Astrocyte (in vitro differentiated cells and primary cell): ENCODE measurements at regions not wholly inside any gene's neighbourhood (a gene's known extent, or its start where the extent isn't known, plus 50 kb on each side); places are given as distances from the start of the nearest gene placed in this dataset.

Source experiments
- DNase-seq: peaks from one replicate; pipeline ENCODE4 v3.0.0-alpha.2; 2010; ENCODE audit warnings: low read depth
- FAIRE-seq: peaks from 2 replicates; lab custom pipeline; 2011; peaks lifted over from hg19 to GRCh38; lab: Jason Lieb, UNC
- H2AFZ ChIP-seq: 2 replicates; pipeline ENCODE4 v1.6.0; 2012; ENCODE audit warnings: low read depth, low read length, inconsistent platforms
- H3K27ac ChIP-seq: 2 replicates; pipeline ENCODE4 v1.5.1; 2011; ENCODE audit warnings: low read depth, low read length, inconsistent platforms
- H3K27me3 ChIP-seq: 2 replicates; pipeline ENCODE4 v1.6.0; 2011; ENCODE audit warnings: low read length, inconsistent platforms; ENCODE audit not compliant: insufficient read depth
- H3K36me3 ChIP-seq: 2 replicates; pipeline ENCODE4 v1.5.1; 2011; ENCODE audit warnings: low read length, inconsistent platforms; ENCODE audit not compliant: insufficient read depth
- H3K4me1 ChIP-seq: 2 replicates; pipeline ENCODE4 v1.5.1; 2011; ENCODE audit warnings: low read length, inconsistent platforms; ENCODE audit not compliant: insufficient read depth
- H3K4me2 ChIP-seq: 2 replicates; pipeline ENCODE4 v1.6.0; 2012; ENCODE audit warnings: low read length, inconsistent platforms
- H3K4me3 ChIP-seq: 2 replicates; pipeline ENCODE4 v1.5.1; 2011; ENCODE audit warnings: low read depth, mild to moderate bottlenecking, low read length, inconsistent platforms; ENCODE audit not compliant: insufficient read depth
- H3K79me2 ChIP-seq: 2 replicates; pipeline ENCODE4 v1.6.0; 2012; ENCODE audit warnings: mild to moderate bottlenecking, low read length, inconsistent platforms; ENCODE audit not compliant: insufficient read depth
- H3K9ac ChIP-seq: 2 replicates; pipeline ENCODE4 v1.6.0; 2012; ENCODE audit warnings: mild to moderate bottlenecking, low read length, inconsistent platforms
- H3K9me3 ChIP-seq: 2 replicates; pipeline ENCODE4 v1.5.1; 2012; ENCODE audit warnings: low read depth, mild to moderate bottlenecking, low read length, inconsistent platforms; ENCODE audit not compliant: insufficient read depth
- H4K20me1 ChIP-seq: 2 replicates; pipeline ENCODE4 v1.6.0; 2012; ENCODE audit warnings: low read length, inconsistent platforms; ENCODE audit not compliant: insufficient read depth
- H3K27ac Mint-ChIP-seq: one replicate; pipeline ENCODE4 v1.8.0; 2021; ENCODE audit warnings: mild to moderate bottlenecking, mixed read lengths; ENCODE audit not compliant: unreplicated experiment
- H3K27me3 Mint-ChIP-seq: one replicate; pipeline ENCODE4 v1.8.0; 2021; ENCODE audit warnings: low read depth, mixed read lengths; ENCODE audit not compliant: unreplicated experiment
- H3K36me3 Mint-ChIP-seq: one replicate; pipeline ENCODE4 v1.8.0; 2021; ENCODE audit warnings: low read depth, mixed read lengths; ENCODE audit not compliant: unreplicated experiment
- H3K4me1 Mint-ChIP-seq: one replicate; pipeline ENCODE4 v1.8.0; 2021; ENCODE audit warnings: low read depth, mixed read lengths; ENCODE audit not compliant: unreplicated experiment
- H3K4me3 Mint-ChIP-seq: one replicate; pipeline ENCODE4 v1.8.0; 2021; ENCODE audit warnings: mild to moderate bottlenecking, moderate library complexity, mixed read lengths; ENCODE audit not compliant: unreplicated experiment
- H3K9me3 Mint-ChIP-seq: one replicate; pipeline ENCODE4 v1.8.0; 2021; ENCODE audit warnings: mild to moderate bottlenecking, mixed read lengths; ENCODE audit not compliant: unreplicated experiment
- CTCF ChIP-seq: IDR thresholded peaks from 2 replicates; pipeline ENCODE4 v1.5.1; 2011; ENCODE audit warnings: low read depth, mild to moderate bottlenecking, inconsistent platforms, low read length, moderate library complexity; ENCODE audit not compliant: insufficient read depth
- EZH2 ChIP-seq: IDR thresholded peaks from 2 replicates; pipeline ENCODE4 v1.6.1; 2012; ENCODE audit warnings: mild to moderate bottlenecking, low read length, inconsistent platforms; ENCODE audit not compliant: insufficient read depth

DNA sequence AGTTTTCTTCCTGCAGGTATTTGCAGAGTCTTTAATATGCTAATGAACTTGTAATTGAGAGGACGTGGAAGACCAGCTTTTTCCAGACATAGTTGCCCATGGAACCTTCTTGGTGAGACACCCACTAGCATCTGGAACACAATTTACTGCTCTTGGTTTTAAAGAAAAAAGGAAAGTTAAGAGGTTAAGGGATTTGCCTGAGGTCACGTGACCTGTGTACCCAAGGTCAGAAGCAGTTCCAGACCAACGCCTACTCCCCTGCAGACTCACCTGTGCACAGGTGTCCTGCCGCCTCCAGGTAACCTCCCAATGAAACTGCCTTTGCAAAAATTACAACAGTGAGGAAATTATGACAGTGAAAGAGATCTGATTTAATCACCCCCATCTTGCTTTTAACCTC is 172.7 kb downstream of the ANAPC1 start:
- Histone ChIP-seq H4K20me1 (no peaks in the 10 kb centered on the region), H3K9me3 (peaks cover 5% of the 10 kb centered on the region), H2AFZ (no peak overlapping the region), H3K27ac (no peak overlapping the region), H3K27me3 (peaks cover 12% of the 10 kb centered on the region), H3K36me3 (no peaks in the 10 kb centered on the region), H3K4me3 (no peak overlapping the region), H3K79me2 (no peaks in the 10 kb centered on the region), H3K4me2 (no peak overlapping the region), H3K4me1 (peaks cover 9% of the 10 kb centered on the region), H3K9ac (no peak overlapping the region)
- no peak overlapping the region for H3K4me3 Mint-ChIP-seq
- peaks cover 7% of the 10 kb centered on the region for H3K27me3 Mint-ChIP-seq
- H3K27ac Mint-ChIP-seq, result peak overlapping the region; percentile 41
- H3K36me3 Mint-ChIP-seq, result peaks cover 5% of the 10 kb centered on the region
- no peak for DNase-seq
- no peak for FAIRE-seq
- H3K9me3 Mint-ChIP-seq, result peaks cover 7% of the 10 kb centered on the region
- no peak for TF ChIP-seq CTCF
- TF ChIP-seq EZH2, result no peak
- peaks cover 35% of the 10 kb centered on the region for H3K4me1 Mint-ChIP-seq

DNA sequence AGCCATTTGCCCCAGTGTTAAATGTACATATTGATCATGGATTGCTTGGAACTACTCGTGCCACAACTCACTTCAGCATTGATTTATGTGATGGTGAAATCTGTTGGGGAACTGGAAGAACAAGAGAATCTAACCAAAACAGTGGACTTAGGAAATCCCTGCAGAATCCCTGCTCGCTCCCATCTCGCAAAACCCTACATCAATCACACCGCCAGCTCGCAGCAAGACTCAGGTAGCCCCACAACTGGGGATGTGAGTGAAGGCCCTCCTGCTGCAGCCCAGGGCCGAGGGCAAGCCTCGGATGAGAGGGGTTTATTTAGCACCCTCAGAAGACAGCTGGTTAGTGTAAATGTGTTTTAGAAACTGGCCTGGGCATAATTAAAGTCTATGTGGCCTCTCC is 171.6 kb downstream of the ANAPC1 start:
- Mint-ChIP-seq H3K27me3 (peaks cover 13% of the 10 kb centered on the region), H3K36me3 (peaks cover 5% of the 10 kb centered on the region), H3K9me3 (peaks cover 7% of the 10 kb centered on the region), H3K27ac (no peak overlapping the region), H3K4me1 (peaks cover 38% of the 10 kb centered on the region), H3K4me3 (no peak overlapping the region)
- FAIRE-seq, result no peak
- Histone ChIP-seq H3K27ac (no peak overlapping the region), H3K9me3 (peaks cover 5% of the 10 kb centered on the region), H3K36me3 (no peaks in the 10 kb centered on the region), H3K4me2 (no peak overlapping the region), H3K9ac (no peak overlapping the region), H3K79me2 (no peaks in the 10 kb centered on the region), H2AFZ (no peak overlapping the region), H4K20me1 (no peaks in the 10 kb centered on the region), H3K27me3 (peaks cover 13% of the 10 kb centered on the region), H3K4me3 (no peak overlapping the region), H3K4me1 (peaks cover 7% of the 10 kb centered on the region)
- TF ChIP-seq CTCF (no peak), EZH2 (no peak)
- DNase-seq, result no peak

DNA sequence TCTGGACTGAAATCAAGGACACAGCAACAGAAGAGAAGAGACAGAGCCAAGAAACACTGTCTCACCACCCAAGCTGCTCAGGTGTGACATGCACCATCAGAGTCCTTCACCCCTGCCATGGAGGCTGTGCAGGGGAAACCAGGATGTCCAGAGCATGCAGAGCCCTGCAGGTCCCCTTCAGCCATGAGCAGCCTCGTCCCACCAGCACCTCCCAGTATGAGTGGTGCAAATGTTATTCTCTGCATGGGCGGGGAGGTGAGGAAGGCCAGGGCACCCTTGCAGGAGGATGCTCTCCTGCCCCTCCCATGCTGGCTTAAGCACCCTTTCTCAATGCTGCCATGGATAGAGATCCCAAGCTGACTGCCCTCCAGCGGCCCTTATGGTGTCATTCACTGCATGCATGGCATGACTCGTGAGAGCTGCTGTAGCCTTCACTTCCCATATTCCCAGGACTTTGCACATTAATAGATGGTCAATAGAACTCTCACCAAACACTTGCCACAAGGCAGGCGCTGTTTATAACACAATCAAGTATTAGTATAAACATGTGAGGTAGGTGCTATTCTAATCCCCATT is 171.0 kb downstream of the ANAPC1 start:
- peaks cover 7% of the 10 kb centered on the region for H3K9me3 Mint-ChIP-seq
- Histone ChIP-seq H3K36me3 (no peaks in the 10 kb centered on the region), H3K9me3 (peaks cover 5% of the 10 kb centered on the region), H2AFZ (no peak overlapping the region), H3K9ac (no peak overlapping the region), H3K27ac (no peak overlapping the region), H3K4me3 (no peak overlapping the region), H3K4me2 (no peak overlapping the region), H3K27me3 (peaks cover 14% of the 10 kb centered on the region), H3K4me1 (peaks cover 7% of the 10 kb centered on the region), H4K20me1 (no peaks in the 10 kb centered on the region), H3K79me2 (no peaks in the 10 kb centered on the region)
- H3K36me3 Mint-ChIP-seq, result peaks cover 5% of the 10 kb centered on the region
- no peak overlapping the region for H3K27ac Mint-ChIP-seq
- peaks cover 41% of the 10 kb centered on the region for H3K4me1 Mint-ChIP-seq
- H3K4me3 Mint-ChIP-seq, result no peak overlapping the region
- FAIRE-seq (no peak), DNase-seq (no peak)
- TF ChIP-seq EZH2, result no peak
- TF ChIP-seq CTCF, result no peak
- H3K27me3 Mint-ChIP-seq, result peaks cover 14% of the 10 kb centered on the region
